ENCODE measurements at regions not wholly inside any gene's neighbourhood (a gene's known extent, or its start where the extent isn't known, plus 50 kb on each side); places are given as distances from the start of the nearest gene placed in this dataset.

DNA sequence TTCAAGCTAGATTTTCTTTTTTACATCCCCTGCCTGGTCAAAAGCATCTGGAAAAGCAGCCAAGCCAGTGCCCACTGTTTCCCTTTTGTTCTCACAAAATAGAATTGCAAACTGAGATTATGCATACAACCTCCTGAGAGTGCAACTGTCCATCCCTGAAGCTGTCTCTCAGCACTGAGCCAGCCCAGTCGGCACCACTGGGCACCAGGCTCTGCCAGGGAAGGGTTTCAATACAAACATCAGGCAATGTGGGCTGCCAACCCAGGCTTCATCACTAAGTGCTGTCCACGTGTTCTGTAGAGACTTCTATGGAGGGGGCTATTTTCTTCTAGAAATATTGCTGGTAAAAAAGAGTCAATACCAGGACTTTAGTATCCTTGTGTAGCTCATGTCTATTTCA, 356.3 kb upstream of the TBL1XR1 start:
- Histone ChIP-seq H2BK5ac (ENCODE audit: low read length) (no peak overlapping the region), H3K56ac (ENCODE audit: low read length) (no peak overlapping the region), H3K79me1 (ENCODE audit: low read length) (no peaks in the 10 kb centered on the region), H4K5ac (ENCODE audit: low read length) (no peak overlapping the region), H3K36me3 (ENCODE audit: control insufficient read depth, insufficient read depth, low read length) (no peaks in the 10 kb centered on the region), H3K27ac (ENCODE audit: low read depth, low read length) (no peak overlapping the region), H4K8ac (ENCODE audit: low read depth, low read length) (no peak overlapping the region), H3K4me2 (ENCODE audit: low read length) (no peak overlapping the region), H3K9ac (ENCODE audit: low read length) (no peak overlapping the region), H2BK120ac (ENCODE audit: low read depth, low read length) (no peak overlapping the region), H3K4me1 (ENCODE audit: control insufficient read depth, low read depth, low read length) (no peaks in the 10 kb centered on the region), H3K27me3 (ENCODE audit: insufficient read depth, low read length, poor library complexity) (no peaks in the 10 kb centered on the region), H2AK5ac (ENCODE audit: low read length) (no peak overlapping the region), H3K18ac (ENCODE audit: low read length) (no peak overlapping the region), H3K4me3 (ENCODE audit: low read length) (no peak overlapping the region), H3K23ac (ENCODE audit: low read length) (no peak overlapping the region), H3K79me2 (ENCODE audit: control insufficient read depth, insufficient read depth, low read length) (no peaks in the 10 kb centered on the region), H3K4ac (ENCODE audit: low read depth, low read length) (peak overlapping the region; percentile 43), H2BK15ac (replicated peaks; ENCODE audit: low read depth) (no peak overlapping the region)
- no peak for DNase-seq
- WGBS (ENCODE audit: extremely low coverage, insufficient coverage, low lambda C conversion rate): no CpG with 5 or more reads among the region's 2 CpGs

DNA sequence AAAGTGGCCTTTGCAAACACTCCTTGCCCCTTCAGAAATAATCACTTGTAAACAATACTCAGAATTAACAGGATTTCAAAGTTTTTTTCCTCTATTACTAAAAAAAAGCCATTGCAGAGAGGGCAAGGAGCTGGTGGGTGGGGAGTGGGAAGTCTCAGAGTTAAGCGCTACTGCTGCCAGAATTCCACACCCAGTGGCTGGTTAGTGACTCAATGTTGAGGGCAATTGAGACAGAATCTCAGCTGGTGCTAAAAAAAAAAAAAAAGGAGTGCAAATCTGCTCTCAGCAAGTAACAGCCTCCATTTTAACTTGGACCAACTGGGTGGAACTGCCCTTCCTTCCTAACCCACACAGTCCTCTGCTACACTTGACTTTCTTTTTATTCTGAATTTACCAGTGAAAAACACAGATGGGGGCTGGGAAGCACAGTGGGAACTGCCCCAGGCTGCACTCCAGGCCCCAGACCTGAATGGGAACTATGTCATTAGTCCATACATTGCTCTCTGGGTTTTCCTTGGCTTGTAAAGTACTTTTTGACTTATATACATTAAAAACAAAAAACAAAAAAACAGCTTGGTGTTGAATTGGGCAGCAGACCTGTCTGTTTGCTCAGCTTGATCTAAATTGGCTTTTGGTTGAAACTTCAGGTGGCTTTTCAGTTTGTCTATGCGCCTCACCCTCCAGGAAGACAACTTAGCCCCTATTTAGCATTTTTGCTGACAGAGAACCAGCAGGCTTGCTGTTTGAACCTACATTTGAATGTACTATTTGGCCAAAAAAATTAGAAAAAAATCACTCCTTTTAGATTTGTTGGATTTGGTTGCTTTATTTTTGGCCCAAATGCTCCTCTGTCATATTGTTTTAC, 357.8 kb upstream of the TBL1XR1 start:
- peak; percentile 68 for DNase-seq
- WGBS (ENCODE audit: extremely low coverage, insufficient coverage, low lambda C conversion rate): no CpG with 5 or more reads among the region's 2 CpGs
- no peak overlapping the region for H3K23ac ChIP-seq (ENCODE audit: low read length)
- H4K5ac ChIP-seq (ENCODE audit: low read length): no peak overlapping the region
- peak overlapping the region; percentile 16 for H4K8ac ChIP-seq (ENCODE audit: low read depth, low read length)
- no peak overlapping the region for H2BK5ac ChIP-seq (ENCODE audit: low read length)
- H3K4me3 ChIP-seq (ENCODE audit: low read length): no peak overlapping the region
- no peak overlapping the region for H3K4me2 ChIP-seq (ENCODE audit: low read length)
- no peaks in the 10 kb centered on the region for H3K4me1 ChIP-seq (ENCODE audit: control insufficient read depth, low read depth, low read length)
- peak overlapping the region; percentile 11 for H3K56ac ChIP-seq (ENCODE audit: low read length)
- no peaks in the 10 kb centered on the region for H3K79me2 ChIP-seq (ENCODE audit: control insufficient read depth, insufficient read depth, low read length)
- H3K36me3 ChIP-seq (ENCODE audit: control insufficient read depth, insufficient read depth, low read length): no peaks in the 10 kb centered on the region
- no peak overlapping the region for H2AK5ac ChIP-seq (ENCODE audit: low read length)
- peak overlapping the region; percentile 57 for H2BK15ac ChIP-seq (replicated peaks; ENCODE audit: low read depth)
- no peak overlapping the region for H3K9ac ChIP-seq (ENCODE audit: low read length)
- H3K4ac ChIP-seq (ENCODE audit: low read depth, low read length): no peak overlapping the region
- peak overlapping the region; percentile 92 for H2BK120ac ChIP-seq (ENCODE audit: low read depth, low read length)
- H3K18ac ChIP-seq (ENCODE audit: low read length): peak overlapping the region; percentile 98
- no peaks in the 10 kb centered on the region for H3K27me3 ChIP-seq (ENCODE audit: insufficient read depth, low read length, poor library complexity)
- no peaks in the 10 kb centered on the region for H3K79me1 ChIP-seq (ENCODE audit: low read length)
- H3K27ac ChIP-seq (ENCODE audit: low read depth, low read length): peak overlapping the region; percentile 69

GRCh38 chr3:177557548-177557947, 360.3 kb upstream of the TBL1XR1 start:
- no CpG with 5 or more reads among the region's 3 CpGs for WGBS (ENCODE audit: extremely low coverage, insufficient coverage, low lambda C conversion rate)
- Histone ChIP-seq H3K79me1 (ENCODE audit: low read length) (no peaks in the 10 kb centered on the region), H2AK5ac (ENCODE audit: low read length) (no peak overlapping the region), H3K27ac (ENCODE audit: low read depth, low read length) (no peak overlapping the region), H3K27me3 (ENCODE audit: insufficient read depth, low read length, poor library complexity) (no peaks in the 10 kb centered on the region), H3K79me2 (ENCODE audit: control insufficient read depth, insufficient read depth, low read length) (no peaks in the 10 kb centered on the region), H2BK5ac (ENCODE audit: low read length) (no peak overlapping the region), H3K23ac (ENCODE audit: low read length) (no peak overlapping the region), H4K5ac (ENCODE audit: low read length) (no peak overlapping the region), H3K4me2 (ENCODE audit: low read length) (no peak overlapping the region), H4K8ac (ENCODE audit: low read depth, low read length) (no peak overlapping the region), H3K56ac (ENCODE audit: low read length) (no peak overlapping the region), H3K18ac (ENCODE audit: low read length) (no peak overlapping the region), H3K9ac (ENCODE audit: low read length) (no peak overlapping the region), H3K4ac (ENCODE audit: low read depth, low read length) (no peak overlapping the region), H2BK15ac (replicated peaks; ENCODE audit: low read depth) (no peak overlapping the region), H3K4me3 (ENCODE audit: low read length) (no peak overlapping the region), H2BK120ac (ENCODE audit: low read depth, low read length) (no peak overlapping the region), H3K4me1 (ENCODE audit: control insufficient read depth, low read depth, low read length) (no peaks in the 10 kb centered on the region), H3K36me3 (ENCODE audit: control insufficient read depth, insufficient read depth, low read length) (no peaks in the 10 kb centered on the region)
- no peak for DNase-seq

DNA sequence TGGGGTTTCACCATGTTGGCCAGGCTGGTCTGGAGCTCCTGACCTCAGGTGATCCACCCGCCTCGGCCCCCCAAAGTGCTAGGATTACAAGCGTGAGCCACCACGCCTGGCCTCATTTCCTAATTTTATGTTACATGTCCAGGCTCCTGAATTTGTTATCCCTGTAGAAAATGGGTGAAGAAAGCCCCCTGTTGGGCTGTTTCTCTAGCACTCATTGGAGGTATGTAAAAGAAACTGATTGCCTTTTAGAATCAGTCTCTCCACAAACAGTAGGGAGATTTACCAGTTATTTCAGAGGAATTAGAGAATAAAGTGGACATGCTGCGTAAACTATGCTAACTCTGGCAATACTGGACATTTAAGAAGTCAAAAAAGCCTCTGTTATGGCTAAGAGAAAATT, 364.1 kb upstream of the TBL1XR1 start:
- Histone ChIP-seq H3K9ac (ENCODE audit: low read length) (no peak overlapping the region), H3K4ac (ENCODE audit: low read depth, low read length) (no peak overlapping the region), H3K4me2 (ENCODE audit: low read length) (no peak overlapping the region), H3K27me3 (ENCODE audit: insufficient read depth, low read length, poor library complexity) (no peaks in the 10 kb centered on the region), H3K4me1 (ENCODE audit: control insufficient read depth, low read depth, low read length) (no peaks in the 10 kb centered on the region), H3K23ac (ENCODE audit: low read length) (no peak overlapping the region), H3K36me3 (ENCODE audit: control insufficient read depth, insufficient read depth, low read length) (no peaks in the 10 kb centered on the region), H3K79me1 (ENCODE audit: low read length) (no peaks in the 10 kb centered on the region), H4K5ac (ENCODE audit: low read length) (no peak overlapping the region), H2BK15ac (replicated peaks; ENCODE audit: low read depth) (no peak overlapping the region), H3K18ac (ENCODE audit: low read length) (no peak overlapping the region), H3K56ac (ENCODE audit: low read length) (no peak overlapping the region), H2AK5ac (ENCODE audit: low read length) (no peak overlapping the region), H2BK120ac (ENCODE audit: low read depth, low read length) (no peak overlapping the region), H4K8ac (ENCODE audit: low read depth, low read length) (no peak overlapping the region), H3K79me2 (ENCODE audit: control insufficient read depth, insufficient read depth, low read length) (no peaks in the 10 kb centered on the region), H3K27ac (ENCODE audit: low read depth, low read length) (no peak overlapping the region), H3K4me3 (ENCODE audit: low read length) (no peak overlapping the region), H2BK5ac (ENCODE audit: low read length) (no peak overlapping the region)
- WGBS (ENCODE audit: extremely low coverage, insufficient coverage, low lambda C conversion rate): no CpG with 5 or more reads among the region's 5 CpGs
- peak; percentile 18 for DNase-seq

- H3K4me1 ChIP-seq (ENCODE audit: control insufficient read depth, low read depth, low read length): no peaks in the 10 kb centered on the region
- no peak overlapping the region for H3K4me2 ChIP-seq (ENCODE audit: low read length)
- H3K27me3 ChIP-seq (ENCODE audit: insufficient read depth, low read length, poor library complexity): no peaks in the 10 kb centered on the region
- H2BK120ac ChIP-seq (ENCODE audit: low read depth, low read length): no peak overlapping the region
- no CpG with 5 or more reads among the region's 8 CpGs for WGBS (ENCODE audit: extremely low coverage, insufficient coverage, low lambda C conversion rate)
- H3K56ac ChIP-seq (ENCODE audit: low read length): no peak overlapping the region
- no peaks in the 10 kb centered on the region for H3K36me3 ChIP-seq (ENCODE audit: control insufficient read depth, insufficient read depth, low read length)
- H4K8ac ChIP-seq (ENCODE audit: low read depth, low read length): no peak overlapping the region
- H4K5ac ChIP-seq (ENCODE audit: low read length): no peak overlapping the region
- H3K9ac ChIP-seq (ENCODE audit: low read length): no peak overlapping the region
- H3K23ac ChIP-seq (ENCODE audit: low read length): no peak overlapping the region
- DNase-seq: no peak
- peak overlapping the region; percentile 2 for H2BK15ac ChIP-seq (replicated peaks; ENCODE audit: low read depth)
- H3K79me2 ChIP-seq (ENCODE audit: control insufficient read depth, insufficient read depth, low read length): no peaks in the 10 kb centered on the region
- no peak overlapping the region for H2BK5ac ChIP-seq (ENCODE audit: low read length)
- no peak overlapping the region for H3K4me3 ChIP-seq (ENCODE audit: low read length)
- H3K27ac ChIP-seq (ENCODE audit: low read depth, low read length): no peak overlapping the region
- no peaks in the 10 kb centered on the region for H3K79me1 ChIP-seq (ENCODE audit: low read length)
- H3K4ac ChIP-seq (ENCODE audit: low read depth, low read length): no peak overlapping the region
- H3K18ac ChIP-seq (ENCODE audit: low read length): no peak overlapping the region
- H2AK5ac ChIP-seq (ENCODE audit: low read length): no peak overlapping the region
Observed at GRCh38 chr3:177561769-177562392, 364.6 kb upstream of the TBL1XR1 start.

Measured in mesendoderm (in vitro differentiated cells).